ENCODE measurements at regions not wholly inside any gene's neighbourhood (a gene's known extent, or its start where the extent isn't known, plus 50 kb on each side); places are given as distances from the start of the nearest gene placed in this dataset.

- no peak for FAIRE-seq
- TF ChIP-seq CTCF (optimal IDR thresholded peaks at IDR 0.05 in 1 of 3, IDR thresholded peaks at IDR 0.05 in 1 of 3, conservative IDR thresholded peaks at IDR 0.05 in 1 of 3; ENCODE audit: extremely low read depth in 1 of 3, insufficient read depth in 2 of 3, low read length in 3 of 3) (no peak), EZH2 (IDR thresholded peaks at IDR 0.05; ENCODE audit: low read length) (no peak)
- no peak overlapping the region for H3K4me2 ChIP-seq (ENCODE audit: control insufficient read depth, extremely low read depth, insufficient read depth, low read depth, low read length)
- H3K79me2 ChIP-seq (ENCODE audit: control insufficient read depth, insufficient read depth, low read length): no peaks in the 10 kb centered on the region
- dilution Hi-C loops (cut with MboI; ENCODE audit: extremely low pct_ligation_motif_present, low sequenced_read_pairs): no loop called here
- H3K4me1 ChIP-seq (ENCODE audit: control insufficient read depth, extremely low read depth, insufficient read depth, low read length): no peaks in the 10 kb centered on the region
- H3K9me1 ChIP-seq (ENCODE audit: control insufficient read depth, extremely low read depth, insufficient read depth, low read length): no peaks in the 10 kb centered on the region
- no peak overlapping the region for H3K4me3 ChIP-seq (ENCODE audit: control insufficient read depth in 2 of 3, extremely low read depth in 1 of 3, insufficient read depth in 2 of 3, low read depth in 1 of 3, low read length in 3 of 3)
- H4K20me1 ChIP-seq (ENCODE audit: control insufficient read depth, extremely low read depth, insufficient read depth, low read length): no peaks in the 10 kb centered on the region
- H3K27ac ChIP-seq (ENCODE audit: control insufficient read depth, insufficient read depth, low read length): no peak overlapping the region
- H3K9ac ChIP-seq (ENCODE audit: control insufficient read depth, extremely low read depth, insufficient read depth, low read length): no peak overlapping the region
- H3K9me3 ChIP-seq (ENCODE audit: control insufficient read depth, low read depth, low read length): no peaks in the 10 kb centered on the region
- no peak for DNase-seq (ENCODE audit: low read depth, low spot score)
- no peak overlapping the region for H2AFZ ChIP-seq (ENCODE audit: control insufficient read depth, low read length)
- H3K27me3 ChIP-seq (ENCODE audit: control insufficient read depth, extremely low read depth, insufficient read depth, low read length): no peaks in the 10 kb centered on the region
- no peaks in the 10 kb centered on the region for H3K36me3 ChIP-seq (ENCODE audit: control insufficient read depth in 2 of 2, extremely low read depth in 1 of 2, insufficient read depth in 2 of 2, low read length in 2 of 2)
Observed at GRCh38 chr18:25661831-25662230, 309.9 kb upstream of the ZNF521 start.

GRCh38 chr18:25659541-25659940, 307.6 kb upstream of the ZNF521 start:
- dilution Hi-C loops (cut with MboI; ENCODE audit: extremely low pct_ligation_motif_present, low sequenced_read_pairs): no loop called here
- H3K4me3 ChIP-seq (ENCODE audit: control insufficient read depth in 2 of 3, extremely low read depth in 1 of 3, insufficient read depth in 2 of 3, low read depth in 1 of 3, low read length in 3 of 3): no peak overlapping the region
- no peaks in the 10 kb centered on the region for H4K20me1 ChIP-seq (ENCODE audit: control insufficient read depth, extremely low read depth, insufficient read depth, low read length)
- TF ChIP-seq CTCF (optimal IDR thresholded peaks at IDR 0.05 in 1 of 3, IDR thresholded peaks at IDR 0.05 in 1 of 3, conservative IDR thresholded peaks at IDR 0.05 in 1 of 3; ENCODE audit: extremely low read depth in 1 of 3, insufficient read depth in 2 of 3, low read length in 3 of 3) (no peak), EZH2 (IDR thresholded peaks at IDR 0.05; ENCODE audit: low read length) (no peak)
- H3K9me3 ChIP-seq (ENCODE audit: control insufficient read depth, low read depth, low read length): no peaks in the 10 kb centered on the region
- no peak overlapping the region for H3K27ac ChIP-seq (ENCODE audit: control insufficient read depth, insufficient read depth, low read length)
- no peak overlapping the region for H3K9ac ChIP-seq (ENCODE audit: control insufficient read depth, extremely low read depth, insufficient read depth, low read length)
- no peak overlapping the region for H2AFZ ChIP-seq (ENCODE audit: control insufficient read depth, low read length)
- FAIRE-seq (no peak), DNase-seq (ENCODE audit: low read depth, low spot score) (no peak)
- no peaks in the 10 kb centered on the region for H3K4me1 ChIP-seq (ENCODE audit: control insufficient read depth, extremely low read depth, insufficient read depth, low read length)
- no peaks in the 10 kb centered on the region for H3K9me1 ChIP-seq (ENCODE audit: control insufficient read depth, extremely low read depth, insufficient read depth, low read length)
- H3K4me2 ChIP-seq (ENCODE audit: control insufficient read depth, extremely low read depth, insufficient read depth, low read depth, low read length): no peak overlapping the region
- H3K27me3 ChIP-seq (ENCODE audit: control insufficient read depth, extremely low read depth, insufficient read depth, low read length): no peaks in the 10 kb centered on the region
- H3K36me3 ChIP-seq (ENCODE audit: control insufficient read depth in 2 of 2, extremely low read depth in 1 of 2, insufficient read depth in 2 of 2, low read length in 2 of 2): no peaks in the 10 kb centered on the region
- H3K79me2 ChIP-seq (ENCODE audit: control insufficient read depth, insufficient read depth, low read length): no peaks in the 10 kb centered on the region

All from keratinocyte (primary cell).